Retinal pigment epithelial cell (primary cell): ENCODE measurements at regions not wholly inside any gene's neighbourhood (a gene's known extent, or its start where the extent isn't known, plus 50 kb on each side); places are given as distances from the start of the nearest gene placed in this dataset.

Experiments used
- DNase-seq: peaks from one replicate; pipeline ENCODE4 v3.0.0-alpha.2; 2010; ENCODE audit warnings: low read depth
- H3K4me3 ChIP-seq: 2 replicates; pipeline ENCODE4 v1.5.1; 2011; ENCODE audit warnings: mild to moderate bottlenecking, low read length, control low read depth, moderate library complexity
- CTCF ChIP-seq: conservative IDR thresholded peaks from 2 replicates; pipeline ENCODE4 v1.5.1; 2011; ENCODE audit warnings: low read depth, low read length, control low read depth, inconsistent platforms

GRCh38 chr13:109971456-109972090 is 185.2 kb upstream of the IRS2 start:
- no peak for TF ChIP-seq CTCF
- no peak overlapping the region for H3K4me3 ChIP-seq
- DNase-seq: no peak

- TF ChIP-seq CTCF: no peak
- peak; percentile 25 for DNase-seq
- H3K4me3 ChIP-seq: no peak overlapping the region
These were observed 184.6 kb upstream of the IRS2 start for GRCh38 chr13:109971006-109971405.

GRCh38 chr13:109968876-109969577 is 182.6 kb upstream of the IRS2 start:
- no peak for TF ChIP-seq CTCF
- no peak for DNase-seq
- no peak overlapping the region for H3K4me3 ChIP-seq

GRCh38 chr13:109963960-109964563 is 177.7 kb upstream of the IRS2 start:
- DNase-seq: peak; percentile 30
- no peak for TF ChIP-seq CTCF
- no peak overlapping the region for H3K4me3 ChIP-seq

- no peak for TF ChIP-seq CTCF
- H3K4me3 ChIP-seq: no peak overlapping the region
- DNase-seq: no peak
These were observed 177.0 kb upstream of the IRS2 start for GRCh38 chr13:109963384-109963783.

GRCh38 chr13:109959903-109960302 is 173.5 kb upstream of the IRS2 start:
- no peak for DNase-seq
- TF ChIP-seq CTCF: no peak
- H3K4me3 ChIP-seq: no peak overlapping the region

GRCh38 chr13:109957875-109958274 is 171.5 kb upstream of the IRS2 start:
- no peak for DNase-seq
- no peak overlapping the region for H3K4me3 ChIP-seq
- TF ChIP-seq CTCF: no peak
